ENCODE measurements at regions not wholly inside any gene's neighbourhood (a gene's known extent, or its start where the extent isn't known, plus 50 kb on each side); places are given as distances from the start of the nearest gene placed in this dataset.

DNA sequence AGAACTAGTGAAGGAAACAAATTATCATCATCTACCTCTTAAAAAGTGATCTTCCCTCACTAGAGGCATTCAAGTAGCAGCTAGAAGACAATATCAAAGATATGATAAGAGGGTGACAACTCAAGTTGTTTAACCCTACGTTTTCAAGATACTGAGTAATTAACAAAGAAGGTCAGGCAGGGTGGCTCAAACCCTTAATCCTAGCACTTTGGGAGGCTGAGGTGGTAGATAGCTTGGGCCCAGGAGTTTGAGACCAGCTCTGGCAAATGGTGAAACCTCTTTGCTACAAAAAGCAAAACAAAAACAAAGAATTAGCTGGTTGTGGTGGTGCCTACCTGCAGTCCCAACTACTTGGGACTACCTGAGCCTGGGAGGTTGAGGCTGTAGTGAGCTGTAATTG, 408.2 kb upstream of the TUSC1 start:
- TF ChIP-seq, protein P1, sequence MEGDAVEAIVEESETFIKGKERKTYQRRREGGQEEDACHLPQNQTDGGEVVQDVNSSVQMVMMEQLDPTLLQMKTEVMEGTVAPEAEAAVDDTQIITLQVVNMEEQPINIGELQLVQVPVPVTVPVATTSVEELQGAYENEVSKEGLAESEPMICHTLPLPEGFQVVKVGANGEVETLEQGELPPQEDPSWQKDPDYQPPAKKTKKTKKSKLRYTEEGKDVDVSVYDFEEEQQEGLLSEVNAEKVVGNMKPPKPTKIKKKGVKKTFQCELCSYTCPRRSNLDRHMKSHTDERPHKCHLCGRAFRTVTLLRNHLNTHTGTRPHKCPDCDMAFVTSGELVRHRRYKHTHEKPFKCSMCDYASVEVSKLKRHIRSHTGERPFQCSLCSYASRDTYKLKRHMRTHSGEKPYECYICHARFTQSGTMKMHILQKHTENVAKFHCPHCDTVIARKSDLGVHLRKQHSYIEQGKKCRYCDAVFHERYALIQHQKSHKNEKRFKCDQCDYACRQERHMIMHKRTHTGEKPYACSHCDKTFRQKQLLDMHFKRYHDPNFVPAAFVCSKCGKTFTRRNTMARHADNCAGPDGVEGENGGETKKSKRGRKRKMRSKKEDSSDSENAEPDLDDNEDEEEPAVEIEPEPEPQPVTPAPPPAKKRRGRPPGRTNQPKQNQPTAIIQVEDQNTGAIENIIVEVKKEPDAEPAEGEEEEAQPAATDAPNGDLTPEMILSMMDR (IDR thresholded peaks at IDR 0.05; ENCODE audit: low read depth, low read length, poor library complexity, severe bottlenecking): no peak
- TF ChIP-seq EZH2phosphoT487 (IDR thresholded peaks at IDR 0.05; ENCODE audit: borderline replicate concordance, low read length): no peak
